Tibial nerve (tissue), 3 donors: ENCODE measurements at regions not wholly inside any gene's neighbourhood (a gene's known extent, or its start where the extent isn't known, plus 50 kb on each side); places are given as distances from the start of the nearest gene placed in this dataset.

Source experiments
- POLR2A ChIP-seq, 2 donors: fragments of 450-650 bp; IDR thresholded peaks; one replicate each; pipeline ENCODE4 v1.6.1; 2017; ENCODE audit warnings: antibody characterized with exemption in 2 of 2, mild to moderate bottlenecking in 2 of 2, moderate library complexity in 2 of 2
- TF ChIP-seq, protein P1 (sequence below), 5 experiments: fragments of 200-600 bp in 3 of 5; fragments of 450-650 bp in 2 of 5; sonication (generic) in 3 of 5; IDR thresholded peaks; one replicate each; pipeline ENCODE4 v1.5.1; 2016 to 2019; ENCODE audit warnings: antibody characterized with exemption in 5 of 5, mild to moderate bottlenecking in 3 of 5, moderate library complexity in 2 of 5

DNA sequence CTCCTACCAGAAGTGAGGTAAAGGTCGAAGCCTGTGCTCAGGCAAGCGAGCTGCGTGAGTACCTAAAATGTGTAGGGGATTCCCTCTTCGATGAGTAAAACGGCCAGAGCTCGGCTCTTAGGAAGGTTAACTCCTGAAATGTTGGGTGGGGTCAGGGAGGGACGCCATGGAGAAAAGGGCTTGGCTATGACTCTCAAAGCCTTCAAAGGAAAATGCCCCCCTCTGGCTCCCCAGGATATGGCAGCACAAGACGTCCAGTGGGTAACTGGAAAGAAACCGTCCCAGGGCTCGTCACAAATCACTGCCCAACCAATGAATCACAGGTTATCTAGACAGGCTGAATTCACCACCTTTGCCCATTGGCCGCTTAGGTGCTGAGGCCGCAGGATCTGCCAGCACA lies 58.0 kb downstream of the CALML3 start:
- no peak for TF ChIP-seq POLR2A (IDR thresholded peaks at IDR 0.05)
- TF ChIP-seq, protein P1, sequence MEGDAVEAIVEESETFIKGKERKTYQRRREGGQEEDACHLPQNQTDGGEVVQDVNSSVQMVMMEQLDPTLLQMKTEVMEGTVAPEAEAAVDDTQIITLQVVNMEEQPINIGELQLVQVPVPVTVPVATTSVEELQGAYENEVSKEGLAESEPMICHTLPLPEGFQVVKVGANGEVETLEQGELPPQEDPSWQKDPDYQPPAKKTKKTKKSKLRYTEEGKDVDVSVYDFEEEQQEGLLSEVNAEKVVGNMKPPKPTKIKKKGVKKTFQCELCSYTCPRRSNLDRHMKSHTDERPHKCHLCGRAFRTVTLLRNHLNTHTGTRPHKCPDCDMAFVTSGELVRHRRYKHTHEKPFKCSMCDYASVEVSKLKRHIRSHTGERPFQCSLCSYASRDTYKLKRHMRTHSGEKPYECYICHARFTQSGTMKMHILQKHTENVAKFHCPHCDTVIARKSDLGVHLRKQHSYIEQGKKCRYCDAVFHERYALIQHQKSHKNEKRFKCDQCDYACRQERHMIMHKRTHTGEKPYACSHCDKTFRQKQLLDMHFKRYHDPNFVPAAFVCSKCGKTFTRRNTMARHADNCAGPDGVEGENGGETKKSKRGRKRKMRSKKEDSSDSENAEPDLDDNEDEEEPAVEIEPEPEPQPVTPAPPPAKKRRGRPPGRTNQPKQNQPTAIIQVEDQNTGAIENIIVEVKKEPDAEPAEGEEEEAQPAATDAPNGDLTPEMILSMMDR (IDR thresholded peaks at IDR 0.05), result no peak
